ENCODE measurements at regions not wholly inside any gene's neighbourhood (a gene's known extent, or its start where the extent isn't known, plus 50 kb on each side); places are given as distances from the start of the nearest gene placed in this dataset.

DNA sequence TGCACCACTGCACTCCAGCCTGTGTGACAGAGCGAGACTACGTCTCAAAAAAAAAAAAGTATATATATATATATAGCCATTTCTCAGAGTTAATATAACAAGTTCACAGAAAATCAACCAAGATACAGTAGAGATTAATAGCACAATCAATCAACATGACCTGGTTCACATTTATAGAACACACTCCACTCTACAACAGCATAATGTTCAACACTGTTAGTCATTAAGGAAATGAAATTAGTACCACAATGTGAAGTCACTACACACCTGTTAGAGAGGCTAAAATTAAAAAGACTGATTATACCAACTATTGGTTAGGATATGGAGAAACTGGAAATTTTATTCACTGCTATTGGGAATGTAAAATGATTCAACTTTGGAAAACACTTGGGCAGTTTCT is 387.7 kb downstream of the QKI start:
- H3K36me3 ChIP-seq (ENCODE audit: control insufficient read depth, insufficient read depth, low read length) = no peaks in the 10 kb centered on the region
- H3K4me2 ChIP-seq (ENCODE audit: insufficient read depth, low read length) = no peak overlapping the region
- H3K4me1 ChIP-seq (replicated peaks in 1 of 2; ENCODE audit: control insufficient read depth in 2 of 2, insufficient read depth in 2 of 2, low read length in 2 of 2) = peaks cover 0 to 3% of the 10 kb centered on the region in 2 experiments; a peak in 1 of 5 replicates
- no peaks in the 10 kb centered on the region for H3K9me3 ChIP-seq (replicated peaks; ENCODE audit: control insufficient read depth, insufficient read depth, low read depth, low read length)
- no peak for DNase-seq (ENCODE audit: extremely low read depth in 1 of 4, low spot score in 3 of 4)
- POLR2A ChIA-PET = interaction anchor here (1.4 kb wide), 1 partner anchor 24 kb away, joined by 3 read pairs; no protein-coding TSS in a partner anchor
- no peak overlapping the region for H3K9ac ChIP-seq (ENCODE audit: insufficient read depth in 1 of 2, low read depth in 2 of 2, low read length in 2 of 2)
- H3K79me2 ChIP-seq (ENCODE audit: control insufficient read depth, insufficient read depth, low read length) = no peaks in the 10 kb centered on the region
- H3K4me3 ChIP-seq = no peak overlapping the region
- H3K27ac ChIP-seq (ENCODE audit: extremely low read depth, low read depth, low read length) = no peak overlapping the region
- no peak overlapping the region for H2AFZ ChIP-seq (ENCODE audit: low read depth, low read length)
- intact Hi-C loops (cut with micrococcal nuclease) (no loop called here), in situ Hi-C loops (cut with MboI) (no loop called here)
- H3K9me1 ChIP-seq (ENCODE audit: control insufficient read depth, insufficient read depth, low read length) = no peaks in the 10 kb centered on the region
- no TSS peak for BruUV-seq (replicated peaks)
- WGBS (ENCODE audit: insufficient coverage, low coverage, missing lambda C conversion rate) = 47% methylated on average over 2 of the region's 2 CpGs
- no peaks in the 10 kb centered on the region for H4K20me1 ChIP-seq (replicated peaks; ENCODE audit: control insufficient read depth, insufficient read depth, low read length)
- peaks cover 0 to 4% of the 10 kb centered on the region in 2 experiments; a peak in 1 of 5 replicates for H3K27me3 ChIP-seq (ENCODE audit: control insufficient read depth in 2 of 2, insufficient read depth in 2 of 2, low read length in 2 of 2)
- ATAC-seq = no peak
- TF ChIP-seq, protein P1, sequence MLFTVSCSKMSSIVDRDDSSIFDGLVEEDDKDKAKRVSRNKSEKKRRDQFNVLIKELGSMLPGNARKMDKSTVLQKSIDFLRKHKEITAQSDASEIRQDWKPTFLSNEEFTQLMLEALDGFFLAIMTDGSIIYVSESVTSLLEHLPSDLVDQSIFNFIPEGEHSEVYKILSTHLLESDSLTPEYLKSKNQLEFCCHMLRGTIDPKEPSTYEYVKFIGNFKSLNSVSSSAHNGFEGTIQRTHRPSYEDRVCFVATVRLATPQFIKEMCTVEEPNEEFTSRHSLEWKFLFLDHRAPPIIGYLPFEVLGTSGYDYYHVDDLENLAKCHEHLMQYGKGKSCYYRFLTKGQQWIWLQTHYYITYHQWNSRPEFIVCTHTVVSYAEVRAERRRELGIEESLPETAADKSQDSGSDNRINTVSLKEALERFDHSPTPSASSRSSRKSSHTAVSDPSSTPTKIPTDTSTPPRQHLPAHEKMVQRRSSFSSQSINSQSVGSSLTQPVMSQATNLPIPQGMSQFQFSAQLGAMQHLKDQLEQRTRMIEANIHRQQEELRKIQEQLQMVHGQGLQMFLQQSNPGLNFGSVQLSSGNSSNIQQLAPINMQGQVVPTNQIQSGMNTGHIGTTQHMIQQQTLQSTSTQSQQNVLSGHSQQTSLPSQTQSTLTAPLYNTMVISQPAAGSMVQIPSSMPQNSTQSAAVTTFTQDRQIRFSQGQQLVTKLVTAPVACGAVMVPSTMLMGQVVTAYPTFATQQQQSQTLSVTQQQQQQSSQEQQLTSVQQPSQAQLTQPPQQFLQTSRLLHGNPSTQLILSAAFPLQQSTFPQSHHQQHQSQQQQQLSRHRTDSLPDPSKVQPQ (CRISPR knock-in tag; IDR thresholded peaks at IDR 0.05; ENCODE audit: borderline replicate concordance) = no peak
- no peak for TF ChIP-seq ZFP1 (CRISPR knock-in tag; IDR thresholded peaks at IDR 0.05)
- TF ChIP-seq, protein P2, sequence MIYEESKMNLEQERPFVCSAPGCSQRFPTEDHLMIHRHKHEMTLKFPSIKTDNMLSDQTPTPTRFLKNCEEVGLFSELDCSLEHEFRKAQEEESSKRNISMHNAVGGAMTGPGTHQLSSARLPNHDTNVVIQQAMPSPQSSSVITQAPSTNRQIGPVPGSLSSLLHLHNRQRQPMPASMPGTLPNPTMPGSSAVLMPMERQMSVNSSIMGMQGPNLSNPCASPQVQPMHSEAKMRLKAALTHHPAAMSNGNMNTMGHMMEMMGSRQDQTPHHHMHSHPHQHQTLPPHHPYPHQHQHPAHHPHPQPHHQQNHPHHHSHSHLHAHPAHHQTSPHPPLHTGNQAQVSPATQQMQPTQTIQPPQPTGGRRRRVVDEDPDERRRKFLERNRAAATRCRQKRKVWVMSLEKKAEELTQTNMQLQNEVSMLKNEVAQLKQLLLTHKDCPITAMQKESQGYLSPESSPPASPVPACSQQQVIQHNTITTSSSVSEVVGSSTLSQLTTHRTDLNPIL (CRISPR knock-in tag; IDR thresholded peaks at IDR 0.05) = no peak
- TF ChIP-seq, protein P3, sequence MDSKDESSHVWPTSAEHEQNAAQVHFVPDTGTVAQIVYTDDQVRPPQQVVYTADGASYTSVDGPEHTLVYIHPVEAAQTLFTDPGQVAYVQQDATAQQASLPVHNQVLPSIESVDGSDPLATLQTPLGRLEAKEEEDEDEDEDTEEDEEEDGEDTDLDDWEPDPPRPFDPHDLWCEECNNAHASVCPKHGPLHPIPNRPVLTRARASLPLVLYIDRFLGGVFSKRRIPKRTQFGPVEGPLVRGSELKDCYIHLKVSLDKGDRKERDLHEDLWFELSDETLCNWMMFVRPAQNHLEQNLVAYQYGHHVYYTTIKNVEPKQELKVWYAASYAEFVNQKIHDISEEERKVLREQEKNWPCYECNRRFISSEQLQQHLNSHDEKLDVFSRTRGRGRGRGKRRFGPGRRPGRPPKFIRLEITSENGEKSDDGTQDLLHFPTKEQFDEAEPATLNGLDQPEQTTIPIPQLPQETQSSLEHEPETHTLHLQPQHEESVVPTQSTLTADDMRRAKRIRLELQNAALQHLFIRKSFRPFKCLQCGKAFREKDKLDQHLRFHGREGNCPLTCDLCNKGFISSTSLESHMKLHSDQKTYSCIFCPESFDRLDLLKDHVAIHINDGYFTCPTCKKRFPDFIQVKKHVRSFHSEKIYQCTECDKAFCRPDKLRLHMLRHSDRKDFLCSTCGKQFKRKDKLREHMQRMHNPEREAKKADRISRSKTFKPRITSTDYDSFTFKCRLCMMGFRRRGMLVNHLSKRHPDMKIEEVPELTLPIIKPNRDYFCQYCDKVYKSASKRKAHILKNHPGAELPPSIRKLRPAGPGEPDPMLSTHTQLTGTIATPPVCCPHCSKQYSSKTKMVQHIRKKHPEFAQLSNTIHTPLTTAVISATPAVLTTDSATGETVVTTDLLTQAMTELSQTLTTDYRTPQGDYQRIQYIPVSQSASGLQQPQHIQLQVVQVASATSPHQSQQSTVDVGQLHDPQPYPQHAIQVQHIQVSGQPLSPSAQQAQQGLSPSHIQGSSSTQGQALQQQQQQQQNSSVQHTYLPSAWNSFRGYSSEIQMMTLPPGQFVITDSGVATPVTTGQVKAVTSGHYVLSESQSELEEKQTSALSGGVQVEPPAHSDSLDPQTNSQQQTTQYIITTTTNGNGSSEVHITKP (IDR thresholded peaks at IDR 0.05; ENCODE audit: partially characterized antibody) = no peak
- TF ChIP-seq, protein P4, sequence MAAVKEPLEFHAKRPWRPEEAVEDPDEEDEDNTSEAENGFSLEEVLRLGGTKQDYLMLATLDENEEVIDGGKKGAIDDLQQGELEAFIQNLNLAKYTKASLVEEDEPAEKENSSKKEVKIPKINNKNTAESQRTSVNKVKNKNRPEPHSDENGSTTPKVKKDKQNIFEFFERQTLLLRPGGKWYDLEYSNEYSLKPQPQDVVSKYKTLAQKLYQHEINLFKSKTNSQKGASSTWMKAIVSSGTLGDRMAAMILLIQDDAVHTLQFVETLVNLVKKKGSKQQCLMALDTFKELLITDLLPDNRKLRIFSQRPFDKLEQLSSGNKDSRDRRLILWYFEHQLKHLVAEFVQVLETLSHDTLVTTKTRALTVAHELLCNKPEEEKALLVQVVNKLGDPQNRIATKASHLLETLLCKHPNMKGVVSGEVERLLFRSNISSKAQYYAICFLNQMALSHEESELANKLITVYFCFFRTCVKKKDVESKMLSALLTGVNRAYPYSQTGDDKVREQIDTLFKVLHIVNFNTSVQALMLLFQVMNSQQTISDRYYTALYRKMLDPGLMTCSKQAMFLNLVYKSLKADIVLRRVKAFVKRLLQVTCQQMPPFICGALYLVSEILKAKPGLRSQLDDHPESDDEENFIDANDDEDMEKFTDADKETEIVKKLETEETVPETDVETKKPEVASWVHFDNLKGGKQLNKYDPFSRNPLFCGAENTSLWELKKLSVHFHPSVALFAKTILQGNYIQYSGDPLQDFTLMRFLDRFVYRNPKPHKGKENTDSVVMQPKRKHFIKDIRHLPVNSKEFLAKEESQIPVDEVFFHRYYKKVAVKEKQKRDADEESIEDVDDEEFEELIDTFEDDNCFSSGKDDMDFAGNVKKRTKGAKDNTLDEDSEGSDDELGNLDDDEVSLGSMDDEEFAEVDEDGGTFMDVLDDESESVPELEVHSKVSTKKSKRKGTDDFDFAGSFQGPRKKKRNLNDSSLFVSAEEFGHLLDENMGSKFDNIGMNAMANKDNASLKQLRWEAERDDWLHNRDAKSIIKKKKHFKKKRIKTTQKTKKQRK (IDR thresholded peaks at IDR 0.05; ENCODE audit: borderline replicate concordance, low read depth, low read length) = no peak
- CTCF ChIA-PET (ENCODE audit: low intra/inter-chr PET ratio) = no interaction called here
- FAIRE-seq = no peak

Data from K562 (cell line).